Brain pericyte (primary cell): ENCODE measurements at regions not wholly inside any gene's neighbourhood (a gene's known extent, or its start where the extent isn't known, plus 50 kb on each side); places are given as distances from the start of the nearest gene placed in this dataset.

Source experiments
- DNase-seq: peaks from one replicate; pipeline ENCODE4 v3.0.0-alpha.2; 2012; ENCODE audit warnings: low read depth, low spot score

DNA sequence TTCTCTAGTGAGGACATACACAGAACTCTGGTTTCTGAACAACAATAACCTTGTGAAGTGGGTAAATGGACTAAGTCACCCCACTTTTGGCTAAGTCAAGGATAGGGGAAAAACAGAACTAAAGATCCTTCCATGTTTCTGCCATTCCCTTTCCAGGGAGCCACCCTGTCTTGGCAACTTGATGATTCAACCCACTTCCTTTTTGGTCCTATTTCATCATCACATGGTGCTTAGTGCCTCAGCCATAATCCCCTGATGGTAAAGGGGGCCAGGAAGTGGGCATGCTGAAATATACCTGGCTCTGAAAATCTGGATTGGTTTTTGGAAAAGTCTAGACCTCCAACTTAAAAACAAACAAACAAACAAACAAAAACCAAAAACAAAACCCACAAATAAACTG is 206.4 kb upstream of the FOXD3 start:
- DNase-seq, result no peak

- DNase-seq, result no peak
These were observed 202.7 kb upstream of the FOXD3 start for GRCh38 chr1:63119575-63120155.

- DNase-seq, result no peak
These were observed 200.3 kb upstream of the FOXD3 start for GRCh38 chr1:63122079-63122478.

- peak; percentile 13 for DNase-seq
These were observed 197.6 kb upstream of the FOXD3 start for GRCh38 chr1:63124666-63125191.

DNA sequence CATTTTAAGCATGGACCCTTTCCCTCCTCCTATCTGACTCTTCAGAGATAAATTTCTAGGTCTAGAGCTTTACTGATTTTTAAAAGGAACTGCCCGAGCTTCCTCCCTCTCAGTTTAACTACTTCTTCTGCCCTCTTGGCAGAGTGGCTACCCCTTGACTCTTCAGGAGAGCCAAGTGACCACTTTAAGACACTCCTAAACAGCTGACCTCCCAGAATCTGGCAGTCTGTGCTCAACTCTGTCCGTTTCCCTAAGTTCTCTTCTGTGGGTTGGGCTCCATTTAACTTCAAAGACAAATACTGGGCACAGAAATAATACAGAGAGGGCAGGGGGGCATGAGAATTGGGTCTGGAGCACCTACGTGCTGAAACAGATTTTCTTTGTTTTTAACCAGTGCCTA is 196.3 kb upstream of the FOXD3 start:
- no peak for DNase-seq

DNA sequence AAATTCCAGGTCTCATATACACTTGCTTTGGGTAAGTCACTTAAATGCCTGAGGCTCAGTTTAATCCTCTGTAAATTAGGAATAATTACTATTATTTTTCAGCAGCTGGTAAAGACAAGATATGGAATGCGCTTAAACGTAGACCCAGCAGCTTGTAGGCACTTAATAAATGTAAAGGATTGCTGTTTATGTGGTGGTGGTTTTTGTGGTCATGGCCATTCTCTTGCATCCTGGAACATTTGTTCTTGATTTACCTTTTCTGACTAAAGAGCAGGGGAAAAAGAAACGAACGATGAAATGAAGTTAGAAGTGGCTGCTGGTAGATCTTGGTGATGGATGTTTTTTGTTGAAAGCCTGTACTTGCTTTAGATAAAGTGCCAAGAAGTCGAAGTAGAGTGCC is 195.0 kb upstream of the FOXD3 start:
- no peak for DNase-seq

- no peak for DNase-seq
These were observed 193.8 kb upstream of the FOXD3 start for GRCh38 chr1:63128556-63128955.

DNA sequence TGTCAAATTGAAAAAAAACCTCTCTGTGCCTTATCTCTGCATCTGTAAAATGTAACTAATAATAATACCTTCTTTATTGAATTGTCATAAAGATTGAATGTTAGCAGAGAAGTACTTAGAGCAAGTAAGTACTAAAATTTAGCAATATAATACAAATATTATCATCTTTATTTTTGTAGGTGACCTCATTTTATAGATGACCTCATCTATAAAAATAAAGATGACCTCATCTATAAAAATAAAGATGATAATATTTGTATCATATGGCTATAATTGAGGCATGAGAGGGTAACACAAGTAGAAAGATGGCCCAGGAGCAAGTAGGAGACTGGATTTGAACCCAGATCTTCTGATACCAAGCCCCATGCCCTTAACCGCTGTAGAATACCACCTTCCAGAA is 193.2 kb upstream of the FOXD3 start:
- no peak for DNase-seq

GRCh38 chr1:63129855-63130254 is 192.5 kb upstream of the FOXD3 start:
- DNase-seq, result no peak

GRCh38 chr1:63134501-63135173 is 187.7 kb upstream of the FOXD3 start:
- no peak for DNase-seq

DNA sequence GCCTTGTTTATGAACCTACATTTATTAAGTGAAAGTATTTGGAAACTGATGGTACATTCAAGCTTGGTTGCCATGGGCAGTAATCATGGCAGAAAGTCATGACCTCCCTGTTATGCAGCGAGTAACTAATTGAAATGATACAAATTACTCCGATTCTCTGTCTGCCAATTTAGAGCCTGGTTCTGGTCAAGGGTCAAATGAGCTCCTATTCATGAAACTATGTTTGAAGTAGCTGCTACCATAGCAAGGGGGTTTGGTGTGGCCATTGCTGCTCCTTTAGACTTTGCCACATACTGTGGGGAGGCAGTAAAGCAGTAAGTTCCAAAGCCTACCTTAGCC is 187.2 kb upstream of the FOXD3 start:
- no peak for DNase-seq

GRCh38 chr1:63135801-63136200 is 186.6 kb upstream of the FOXD3 start:
- no peak for DNase-seq

DNA sequence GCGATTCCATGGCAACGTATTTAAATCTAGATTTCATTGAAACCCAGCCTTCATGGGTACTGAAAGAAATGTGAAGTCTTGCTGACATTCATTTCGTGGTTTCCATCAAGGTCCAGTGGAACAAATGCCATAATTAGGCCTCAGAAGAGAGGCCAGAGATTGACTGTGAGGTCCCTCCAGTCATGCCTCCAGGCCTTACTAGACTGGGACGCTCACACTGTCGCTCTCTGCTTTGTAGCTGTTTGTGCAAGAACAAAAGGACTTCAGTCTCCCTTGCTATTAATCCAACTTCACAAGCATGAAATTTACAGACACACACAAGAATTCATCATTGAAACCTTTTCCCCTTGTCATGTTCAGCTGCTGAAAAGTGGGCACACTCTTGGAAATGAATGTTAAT is 180.4 kb upstream of the FOXD3 start:
- no peak for DNase-seq

DNA sequence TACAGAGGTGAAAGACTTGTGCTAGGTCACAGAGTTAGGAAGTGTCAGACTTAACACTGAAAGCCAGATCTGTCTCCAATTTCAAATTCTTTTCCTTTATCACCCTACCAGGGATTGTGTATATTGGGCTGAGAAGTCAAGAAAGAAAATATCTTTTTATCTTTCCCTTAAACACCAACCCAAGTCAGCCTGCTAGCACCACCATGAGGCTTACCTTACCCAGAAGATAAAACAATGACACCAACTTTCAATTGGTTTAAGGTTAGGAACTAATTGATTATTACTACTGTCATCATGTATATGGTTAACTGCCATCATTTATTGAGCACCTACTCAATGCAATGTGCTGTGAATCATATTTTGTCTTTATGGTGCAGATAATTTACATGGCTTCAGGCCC is 178.9 kb upstream of the FOXD3 start:
- no peak for DNase-seq

- DNase-seq, result no peak
These were observed 174.6 kb upstream of the FOXD3 start for GRCh38 chr1:63147783-63148182.

GRCh38 chr1:63148825-63149645 is 173.3 kb upstream of the FOXD3 start:
- no peak for DNase-seq

DNA sequence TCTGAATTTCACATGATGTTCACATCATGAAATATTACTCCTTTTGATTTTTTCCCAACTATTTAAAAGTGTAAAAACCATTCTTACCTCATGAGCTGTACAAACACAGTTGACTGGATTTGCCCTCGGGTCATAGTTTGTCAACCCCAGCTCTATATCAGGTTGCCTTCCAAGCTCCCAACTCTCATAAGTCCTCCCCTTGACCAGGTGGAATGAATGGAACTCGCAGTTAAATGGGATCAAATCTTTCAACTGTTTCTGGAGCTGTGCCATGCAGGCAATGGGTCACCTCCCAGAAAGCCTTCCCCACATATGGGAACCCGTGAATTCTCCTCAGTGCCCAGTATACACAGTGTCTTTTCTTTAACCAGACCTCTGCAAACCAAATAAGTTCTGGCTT is 169.8 kb upstream of the FOXD3 start:
- no peak for DNase-seq

DNA sequence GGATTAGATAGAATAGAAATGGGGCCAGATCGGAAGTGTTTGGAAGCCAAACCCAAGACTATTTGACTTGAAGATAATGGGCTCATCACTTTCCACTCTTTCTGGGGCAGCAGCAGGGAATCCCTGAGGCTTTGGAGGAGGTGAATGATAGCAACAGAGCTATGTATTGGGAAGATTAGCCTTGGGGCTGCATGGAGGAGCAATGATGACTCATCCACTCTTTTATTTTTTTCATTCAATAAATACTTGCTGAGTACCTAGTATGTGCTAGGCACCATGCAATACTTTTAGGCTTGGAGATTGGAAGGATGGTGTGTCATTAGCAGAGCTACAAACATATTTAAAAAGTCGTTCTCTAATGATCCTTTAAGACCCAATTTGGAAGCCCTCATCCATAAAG is 166.9 kb upstream of the FOXD3 start:
- no peak for DNase-seq

- no peak for DNase-seq
These were observed 165.3 kb upstream of the FOXD3 start for GRCh38 chr1:63157085-63157484.

GRCh38 chr1:63169057-63169456 is 153.3 kb upstream of the FOXD3 start:
- no peak for DNase-seq

- no peak for DNase-seq
These were observed 149.2 kb upstream of the FOXD3 start for GRCh38 chr1:63173161-63173560.

GRCh38 chr1:63189677-63190076 is 132.7 kb upstream of the FOXD3 start:
- no peak for DNase-seq

DNA sequence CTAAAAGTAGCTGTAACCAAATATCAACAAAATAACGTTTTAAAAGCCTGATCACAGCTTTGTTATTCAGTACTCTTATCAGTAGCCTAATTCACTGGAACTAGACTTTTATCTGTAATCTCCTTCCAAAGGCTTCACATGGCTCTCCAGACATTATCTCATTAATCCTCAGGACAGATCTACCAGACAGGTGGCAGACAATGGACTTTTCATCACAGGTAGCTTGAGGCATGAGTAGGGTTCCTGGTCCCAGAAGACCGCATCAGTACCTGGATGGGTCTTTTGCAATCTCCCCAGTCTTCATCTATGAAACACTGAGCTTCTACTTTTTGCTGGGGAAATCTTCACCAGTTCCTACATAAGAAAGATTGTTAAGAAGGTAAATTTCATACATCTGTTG is 132.2 kb upstream of the FOXD3 start:
- no peak for DNase-seq
